HG03039 (cell line): ENCODE measurements at regions not wholly inside any gene's neighbourhood (a gene's known extent, or its start where the extent isn't known, plus 50 kb on each side); places are given as distances from the start of the nearest gene placed in this dataset.
"Not testable (repeated sequence)": the region's sequence is repeated elsewhere in the genome, so short reads cannot be mapped to it uniquely, and the experiment has no call there.

Experiments used
- ATAC-seq: cut with Tn5 transposase; IDR thresholded peaks from one replicate; pipeline ENCODE4 v1.9.1; 2021; ENCODE audit warnings: mild to moderate bottlenecking, moderate library complexity; ENCODE audit not compliant: unreplicated experiment

GRCh38 chr2:8508766-8509165 is 173.1 kb upstream of the ID2 start:
- no peak for ATAC-seq

- ATAC-seq = no peak
These were observed 172.2 kb upstream of the ID2 start for GRCh38 chr2:8509621-8510020.

GRCh38 chr2:8510055-8510454 is 171.8 kb upstream of the ID2 start:
- ATAC-seq = not testable (repeated sequence)

GRCh38 chr2:8510519-8510918 is 171.3 kb upstream of the ID2 start:
- no peak for ATAC-seq

GRCh38 chr2:8511868-8512612 is 169.8 kb upstream of the ID2 start:
- no peak for ATAC-seq

GRCh38 chr2:8513601-8514273 is 168.1 kb upstream of the ID2 start:
- ATAC-seq = no peak

GRCh38 chr2:8514274-8514662 is 167.6 kb upstream of the ID2 start:
- ATAC-seq = no peak

GRCh38 chr2:8514796-8515758 is 166.8 kb upstream of the ID2 start:
- ATAC-seq = peak; percentile 65

- ATAC-seq = no peak
These were observed 165.9 kb upstream of the ID2 start for GRCh38 chr2:8515864-8516533.

GRCh38 chr2:8517850-8518498 is 163.9 kb upstream of the ID2 start:
- ATAC-seq = no peak

- ATAC-seq = no peak
These were observed 162.7 kb upstream of the ID2 start for GRCh38 chr2:8518979-8519668.

GRCh38 chr2:8520791-8521344 is 161.0 kb upstream of the ID2 start:
- no peak for ATAC-seq

- no peak for ATAC-seq
These were observed 159.2 kb upstream of the ID2 start for GRCh38 chr2:8522687-8523086.

- no peak for ATAC-seq
These were observed 157.5 kb upstream of the ID2 start for GRCh38 chr2:8524388-8524787.

GRCh38 chr2:8524823-8525222 is 157.0 kb upstream of the ID2 start:
- ATAC-seq = no peak

- ATAC-seq = no peak
These were observed 156.6 kb upstream of the ID2 start for GRCh38 chr2:8525236-8525581.

- ATAC-seq = peak; percentile 47
These were observed 156.1 kb upstream of the ID2 start for GRCh38 chr2:8525582-8526402.

GRCh38 chr2:8526403-8526696 is 155.5 kb upstream of the ID2 start:
- peak; percentile 8 for ATAC-seq

- ATAC-seq = no peak
These were observed 154.8 kb upstream of the ID2 start for GRCh38 chr2:8527031-8527430.
